ENCODE measurements at regions not wholly inside any gene's neighbourhood (a gene's known extent, or its start where the extent isn't known, plus 50 kb on each side); places are given as distances from the start of the nearest gene placed in this dataset.
"Not testable (repeated sequence)": the region's sequence is repeated elsewhere in the genome, so short reads cannot be mapped to it uniquely, and the experiment has no call there.

DNA sequence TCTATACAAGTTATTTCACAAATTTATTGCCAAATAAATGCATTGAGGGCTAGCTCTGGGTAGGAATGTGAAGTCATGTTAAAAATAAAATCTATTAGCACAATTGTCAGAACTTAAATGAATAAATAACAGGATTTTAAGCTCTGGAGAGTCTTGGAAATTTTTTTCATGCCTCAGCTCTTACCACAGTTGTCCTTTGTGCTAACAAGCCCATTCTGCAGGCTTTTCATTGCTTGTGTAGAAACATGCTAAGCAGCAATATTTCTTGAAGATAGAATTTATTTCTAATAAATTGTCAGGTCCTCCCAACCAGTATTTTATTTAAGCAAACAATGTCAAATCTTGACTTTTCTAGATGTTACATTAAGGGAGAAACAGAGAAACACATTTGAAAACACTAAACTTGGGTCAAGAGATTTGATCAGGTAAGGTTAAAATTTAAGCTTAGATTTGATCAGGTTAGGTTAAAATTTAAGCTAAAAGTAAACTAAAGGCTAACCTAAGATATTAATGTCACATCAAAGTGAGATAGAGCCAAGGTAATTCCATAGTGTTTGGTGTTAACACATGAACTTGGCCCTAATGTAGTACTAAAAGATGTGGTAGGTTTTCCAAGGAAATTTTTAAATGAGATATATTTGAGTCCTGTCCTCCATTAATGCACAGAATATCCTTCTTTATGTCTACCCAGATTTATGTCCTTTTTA, 179.1 kb upstream of the IL1RAPL1 start:
- no peak for DNase-seq (ENCODE audit: low read depth in 2 of 2)

DNA sequence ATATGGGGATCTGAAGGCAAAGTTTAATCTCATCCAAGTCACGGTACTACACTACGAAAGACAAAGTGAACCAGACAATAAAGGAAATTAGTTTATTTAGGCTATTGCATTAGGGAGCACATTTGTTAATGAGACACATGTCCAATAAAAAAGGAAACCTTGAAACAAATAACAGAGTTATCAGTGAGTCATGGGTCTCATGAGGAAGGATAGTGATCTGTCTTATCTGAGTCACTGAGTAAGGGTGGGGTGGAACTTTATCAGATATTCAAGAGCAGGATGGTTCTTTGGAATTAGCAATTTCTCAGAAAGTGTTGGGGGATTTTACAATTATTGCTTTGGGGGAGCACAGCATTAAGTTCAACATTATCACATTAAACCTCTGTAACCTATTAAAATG, 188.9 kb upstream of the IL1RAPL1 start:
- DNase-seq (ENCODE audit: low read depth in 2 of 2): no peak

DNA sequence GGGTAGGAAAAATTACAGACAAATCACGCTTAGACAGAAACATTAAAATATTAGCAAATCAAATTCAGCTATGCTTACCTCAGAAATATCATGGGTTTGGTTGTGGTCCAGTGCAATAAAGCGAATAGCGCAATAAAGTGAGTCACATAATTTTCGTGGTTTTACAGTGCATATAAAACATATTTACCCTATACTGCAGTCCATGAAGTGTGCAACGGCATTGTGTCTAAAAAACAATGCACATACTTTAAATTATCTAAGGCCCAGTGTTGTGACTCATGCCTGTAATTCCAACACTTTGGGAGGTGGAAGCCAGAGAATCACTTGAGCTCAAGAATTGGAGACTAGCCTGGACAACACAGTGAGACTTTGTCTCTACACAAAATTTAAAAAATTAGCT, 195.7 kb upstream of the IL1RAPL1 start:
- DNase-seq (ENCODE audit: low read depth in 2 of 2): no peak

DNA sequence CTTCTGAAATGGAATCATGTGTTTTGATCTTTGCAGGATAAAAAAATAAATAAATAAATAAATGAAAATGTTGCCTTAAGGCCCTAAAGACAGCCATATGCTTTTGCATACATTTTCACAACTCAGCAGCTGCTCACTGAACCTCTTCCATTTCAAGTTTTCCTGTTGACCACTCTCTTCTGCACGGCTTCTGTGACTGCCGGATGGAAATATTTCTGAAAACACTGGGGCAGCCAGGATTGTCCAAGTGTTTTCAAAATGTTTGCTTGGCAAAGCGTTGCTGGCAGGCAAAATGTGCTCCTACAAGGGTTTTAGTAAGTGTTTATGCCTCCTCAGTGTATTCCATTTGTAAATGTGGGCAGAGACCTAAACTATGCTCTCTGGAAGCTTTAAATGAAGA, 208.1 kb upstream of the IL1RAPL1 start:
- no peak for DNase-seq (ENCODE audit: low read depth in 2 of 2)

DNA sequence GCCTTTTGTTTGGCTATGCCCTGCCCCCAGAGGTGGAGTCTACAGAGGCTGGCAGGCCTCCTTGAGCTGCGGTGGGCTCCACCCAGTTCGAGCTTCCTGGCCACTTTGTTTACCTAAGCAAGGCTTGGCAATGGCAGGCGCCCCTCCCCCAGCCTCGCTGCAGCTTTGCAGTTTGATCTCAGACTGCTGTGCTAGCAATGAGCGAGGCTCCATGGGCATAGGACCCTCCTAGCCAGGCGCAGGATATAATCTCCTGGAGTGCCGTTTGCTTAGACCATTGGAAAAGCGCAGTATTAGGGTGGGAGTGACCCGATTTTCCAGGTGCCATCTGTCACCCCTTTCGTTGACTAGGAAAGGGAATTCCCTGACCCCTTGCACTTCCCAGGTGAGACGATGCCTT, 219.6 kb upstream of the IL1RAPL1 start:
- DNase-seq (ENCODE audit: low read depth in 2 of 2): not testable (repeated sequence)

DNA sequence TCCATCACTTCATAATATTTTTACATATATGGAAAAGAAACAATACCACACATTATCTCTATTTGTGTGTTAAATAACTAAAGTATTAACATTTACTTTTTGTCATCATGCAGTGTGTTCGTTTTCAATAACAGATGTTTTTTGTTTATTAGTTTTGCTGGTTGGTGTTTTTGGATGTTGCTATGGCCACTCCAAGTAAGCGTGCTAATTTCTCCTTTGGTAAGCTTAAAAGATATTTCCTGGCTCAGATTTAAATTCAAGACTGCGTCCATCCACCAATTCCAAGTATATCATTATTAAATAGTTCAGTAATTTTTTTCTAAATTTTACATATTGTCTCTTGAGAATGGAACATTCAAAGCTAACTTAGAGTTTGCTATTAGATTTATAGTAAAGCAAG, 235.4 kb upstream of the IL1RAPL1 start:
- DNase-seq (ENCODE audit: low read depth in 2 of 2): no peak

DNA sequence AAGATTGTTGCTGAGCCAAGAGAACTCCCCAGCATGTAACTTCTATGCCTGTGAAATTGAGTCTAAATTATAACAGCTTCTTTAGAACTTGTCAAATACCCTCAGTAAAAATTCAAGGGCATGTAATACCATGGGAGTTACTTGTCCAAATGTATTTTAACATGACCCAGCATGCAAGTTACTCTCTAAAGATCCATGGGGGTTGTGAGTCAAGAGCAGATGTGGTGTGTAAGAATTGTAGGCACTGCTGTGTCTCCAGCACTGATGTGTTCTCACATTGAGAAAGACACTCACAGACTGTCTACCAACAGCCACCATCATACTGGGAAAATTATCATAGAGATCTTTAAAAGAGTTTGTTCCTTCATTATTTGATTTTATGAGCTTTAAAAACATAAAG, 237.4 kb upstream of the IL1RAPL1 start:
- DNase-seq (ENCODE audit: low read depth in 2 of 2): no peak

DNA sequence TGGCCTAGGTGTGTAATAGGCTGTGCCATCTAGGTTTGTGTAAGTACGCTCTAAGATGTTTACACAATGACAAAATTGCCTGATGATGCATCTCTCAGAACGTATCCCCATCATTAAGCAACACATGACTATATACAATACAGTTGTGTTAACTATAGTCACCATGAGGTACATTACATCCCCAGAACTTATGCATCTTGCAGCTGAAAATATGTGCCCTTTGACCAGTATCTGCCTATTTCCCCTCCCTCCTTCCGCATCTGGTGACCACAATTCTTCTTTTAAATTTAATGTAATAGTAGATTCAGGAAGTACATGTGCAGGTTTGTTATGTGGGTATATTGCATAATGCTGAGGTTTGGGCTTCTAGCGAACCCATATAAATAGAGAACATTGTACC, 239.8 kb upstream of the IL1RAPL1 start:
- no peak for DNase-seq (ENCODE audit: low read depth in 2 of 2)

DNA sequence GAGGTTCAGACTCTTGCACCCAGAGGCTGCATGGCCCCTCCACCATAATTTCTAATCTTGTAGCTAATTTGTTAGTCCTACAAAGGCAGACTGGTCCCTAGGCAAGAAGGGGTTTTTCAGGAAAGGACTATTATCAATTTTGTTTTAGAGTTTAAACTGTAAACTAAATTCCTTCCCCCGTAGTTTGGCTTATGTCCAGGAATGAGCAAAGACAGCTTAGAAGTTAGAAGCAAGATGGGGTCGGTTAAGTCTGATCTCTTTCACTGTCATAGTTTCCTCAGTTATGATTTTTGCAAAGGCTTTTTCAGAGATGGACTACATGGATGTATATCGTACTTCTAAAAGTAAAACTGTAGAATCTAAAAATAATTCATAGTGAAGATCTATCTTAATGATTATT, 258.1 kb upstream of the IL1RAPL1 start:
- no peak for DNase-seq (ENCODE audit: low read depth in 2 of 2)

DNA sequence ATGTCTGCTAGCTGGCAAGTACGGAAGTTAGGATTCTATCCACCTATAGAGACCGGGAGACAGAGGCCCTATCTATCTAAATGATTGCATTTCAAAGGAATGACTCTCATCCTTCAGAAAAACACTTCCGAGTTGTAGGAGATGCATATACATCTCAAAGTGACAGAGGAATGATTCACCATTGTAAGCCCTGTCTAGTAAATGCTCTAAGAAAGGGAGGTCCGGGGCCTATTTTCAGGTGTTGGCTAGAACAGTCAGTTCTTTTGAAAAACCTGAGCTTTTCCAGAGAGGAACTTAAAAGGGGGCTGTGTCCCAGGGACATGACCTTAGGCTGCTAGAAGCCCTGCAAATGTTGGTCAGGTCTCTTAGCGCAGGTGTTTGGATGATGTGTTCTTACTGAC, 262.9 kb upstream of the IL1RAPL1 start:
- no peak for DNase-seq (ENCODE audit: low read depth in 2 of 2)

DNA sequence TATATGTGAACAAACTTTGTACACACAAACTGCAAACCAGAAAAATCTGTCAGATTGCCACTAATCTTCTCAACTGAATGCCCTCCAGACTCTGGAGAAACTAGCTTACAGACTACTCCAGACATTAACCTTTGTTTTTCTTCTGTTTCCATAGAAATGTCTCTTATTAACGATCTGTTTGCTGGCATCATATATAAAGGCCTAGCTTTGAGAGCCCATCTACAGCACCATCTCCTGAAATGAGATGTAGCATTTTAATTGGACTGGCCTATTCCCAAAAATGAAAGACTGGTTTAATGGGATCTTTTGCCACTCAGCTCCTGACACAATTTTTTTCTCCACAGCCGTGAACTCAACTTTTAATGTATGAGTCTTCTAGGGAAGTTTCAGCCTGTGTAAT, 266.0 kb upstream of the IL1RAPL1 start:
- DNase-seq (ENCODE audit: low read depth in 2 of 2): no peak

DNA sequence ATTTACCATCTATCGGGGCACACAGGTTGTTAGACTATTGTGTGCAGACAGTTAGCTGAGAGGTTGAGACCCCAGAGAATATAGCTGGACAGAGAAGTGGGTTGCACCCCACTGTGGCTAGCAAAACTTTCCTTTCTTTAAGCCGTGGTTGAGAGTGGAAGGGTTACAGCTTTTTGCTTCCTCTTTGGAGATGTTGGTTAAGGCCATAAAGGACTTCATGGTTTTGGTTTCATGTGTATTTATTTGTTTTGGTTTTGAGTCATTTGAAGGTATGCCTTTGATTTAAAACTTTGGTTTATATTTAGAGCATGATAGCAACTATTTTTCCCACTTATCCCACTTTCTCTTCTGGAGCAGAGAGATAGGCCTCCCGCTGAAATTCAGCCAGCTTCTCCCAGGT, 274.3 kb upstream of the IL1RAPL1 start:
- no peak for DNase-seq (ENCODE audit: low read depth in 2 of 2)

DNA sequence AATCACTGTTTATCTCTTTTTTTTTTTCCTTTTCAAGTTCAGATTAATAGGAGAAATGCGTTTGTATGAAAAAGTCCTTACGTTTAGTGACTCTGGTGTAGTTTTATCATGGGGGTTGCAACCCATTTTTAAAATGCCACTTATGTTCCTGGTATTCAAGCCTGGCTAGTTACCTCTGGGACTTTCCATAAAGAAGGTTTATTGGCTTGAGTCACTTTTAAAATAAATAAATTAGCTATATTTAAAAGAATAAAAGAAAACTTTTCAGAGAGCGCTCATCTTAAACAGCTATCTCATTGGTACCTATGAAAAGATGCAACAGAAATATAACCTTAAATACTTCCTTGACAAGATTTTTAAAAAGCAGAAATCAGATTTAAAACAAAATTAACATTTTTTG, 275.0 kb upstream of the IL1RAPL1 start:
- no peak for DNase-seq (ENCODE audit: low read depth in 2 of 2)

DNA sequence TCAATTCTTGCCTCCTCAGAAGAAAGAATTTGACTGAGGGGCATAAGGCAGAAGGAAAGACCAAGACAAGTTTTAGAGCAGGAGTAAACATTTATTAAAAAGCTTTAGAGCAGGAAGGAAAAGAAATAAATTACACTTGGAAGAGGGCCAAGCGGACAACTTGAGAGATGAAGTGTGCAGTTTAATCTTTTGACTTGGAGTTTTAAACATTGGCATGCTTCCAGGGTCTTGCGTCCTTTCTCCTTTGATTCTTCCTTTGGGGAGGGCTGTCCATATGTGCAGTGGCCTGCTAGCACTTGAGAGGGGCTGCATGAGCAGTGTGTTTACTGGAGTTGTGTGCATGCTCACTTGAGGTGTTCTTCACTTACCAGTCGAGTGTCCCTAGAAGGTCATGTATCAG, 275.8 kb upstream of the IL1RAPL1 start:
- no peak for DNase-seq (ENCODE audit: low read depth in 2 of 2)

DNA sequence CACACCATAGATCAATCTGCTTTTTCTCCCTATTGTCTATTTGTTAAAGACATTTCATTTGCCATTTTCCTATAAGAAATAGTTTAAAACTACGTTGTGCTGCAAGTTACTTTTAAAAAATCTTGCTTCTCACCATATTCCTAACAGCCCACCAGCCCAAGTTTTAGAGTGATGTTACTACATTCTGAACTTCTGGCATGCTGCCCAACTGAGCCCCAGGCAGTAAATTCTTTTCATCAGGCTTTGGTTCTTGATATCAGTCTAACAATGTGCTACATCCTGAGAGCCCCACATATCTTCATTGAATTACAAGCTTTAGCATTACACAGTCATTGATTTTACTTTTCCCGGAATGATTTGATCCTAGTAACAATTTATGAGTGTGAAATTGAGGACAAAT, 283.8 kb upstream of the IL1RAPL1 start:
- no peak for DNase-seq (ENCODE audit: low read depth in 2 of 2)

DNA sequence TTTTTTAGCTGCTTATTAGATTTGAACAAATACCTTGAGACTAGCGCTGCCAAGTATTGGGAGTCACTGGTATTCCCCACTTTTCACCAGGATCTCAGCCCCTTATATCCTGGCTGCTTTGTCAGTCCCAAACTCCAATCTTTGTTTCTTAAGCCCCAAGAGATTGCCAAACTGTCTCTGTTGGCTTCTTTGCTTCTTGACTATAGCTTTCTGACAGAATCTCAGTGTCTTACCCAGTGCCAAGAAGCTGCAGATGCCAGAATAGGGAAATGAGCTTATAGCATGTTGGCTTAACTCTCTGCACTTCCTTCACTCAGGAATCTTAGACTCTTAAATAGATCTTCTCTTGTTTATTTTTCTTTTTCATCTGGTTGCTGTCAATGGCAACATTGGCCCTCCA, 297.5 kb upstream of the DCAF8L1 start:
- no peak for DNase-seq (ENCODE audit: low read depth in 2 of 2)

DNA sequence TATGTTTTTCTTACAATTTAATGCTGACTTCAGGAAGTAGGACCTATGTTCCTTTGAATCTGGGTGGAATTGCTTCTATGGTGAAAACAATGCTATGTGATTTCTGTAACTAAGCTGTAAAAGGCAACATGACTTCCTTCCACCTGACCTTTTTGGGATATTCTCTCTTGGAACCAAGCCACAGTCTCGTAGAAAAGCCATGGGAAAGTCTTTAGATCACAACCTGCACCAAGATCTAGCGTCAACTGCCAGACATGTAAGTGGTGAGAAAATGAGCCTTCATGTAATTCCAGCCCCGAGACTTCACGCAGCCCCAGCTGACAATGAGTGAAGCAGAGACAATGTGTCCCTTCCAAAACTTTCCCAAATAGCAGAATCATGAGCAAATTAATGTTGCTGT, 297.0 kb upstream of the DCAF8L1 start:
- no peak for DNase-seq (ENCODE audit: low read depth in 2 of 2)

DNA sequence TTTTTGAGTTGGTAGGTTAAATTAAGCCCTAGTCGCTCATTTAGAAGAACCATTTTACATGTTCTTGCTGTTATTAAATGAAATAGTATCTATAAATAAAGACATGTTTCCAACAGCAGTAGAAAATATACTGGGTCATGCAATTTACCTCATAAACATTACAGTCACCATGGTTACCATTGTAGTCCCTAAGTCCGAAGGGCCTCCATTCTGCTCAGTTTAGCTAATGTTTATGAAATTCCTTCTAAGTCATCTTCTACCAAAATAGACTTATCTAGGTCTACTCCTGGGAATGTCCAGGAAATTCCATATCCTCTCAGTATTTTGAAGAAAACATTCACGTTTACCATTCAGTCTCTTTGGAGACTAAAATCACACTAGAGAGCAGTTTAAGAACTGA, 292.5 kb upstream of the DCAF8L1 start:
- no peak for DNase-seq (ENCODE audit: low read depth in 2 of 2)

DNA sequence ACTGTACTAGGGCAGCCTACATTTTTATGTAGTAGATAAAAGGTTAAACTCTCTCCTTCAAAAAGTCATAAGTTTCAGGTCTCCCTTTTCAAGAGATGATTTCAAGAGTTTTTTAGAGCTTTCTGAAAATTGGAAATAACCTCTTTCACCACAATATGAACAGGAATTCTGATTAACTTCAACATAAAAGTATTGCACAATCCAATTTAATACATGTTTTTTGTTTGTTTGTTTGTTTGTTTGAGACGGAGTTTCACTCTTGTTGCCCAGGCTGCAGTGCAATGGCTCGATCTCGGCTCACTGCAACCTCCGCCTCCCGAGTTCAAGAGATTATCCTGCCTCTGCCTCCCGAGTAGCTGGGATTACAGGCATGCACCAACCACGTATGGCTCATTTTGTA, 265.4 kb upstream of the DCAF8L1 start:
- no peak for DNase-seq (ENCODE audit: low read depth in 2 of 2)

DNA sequence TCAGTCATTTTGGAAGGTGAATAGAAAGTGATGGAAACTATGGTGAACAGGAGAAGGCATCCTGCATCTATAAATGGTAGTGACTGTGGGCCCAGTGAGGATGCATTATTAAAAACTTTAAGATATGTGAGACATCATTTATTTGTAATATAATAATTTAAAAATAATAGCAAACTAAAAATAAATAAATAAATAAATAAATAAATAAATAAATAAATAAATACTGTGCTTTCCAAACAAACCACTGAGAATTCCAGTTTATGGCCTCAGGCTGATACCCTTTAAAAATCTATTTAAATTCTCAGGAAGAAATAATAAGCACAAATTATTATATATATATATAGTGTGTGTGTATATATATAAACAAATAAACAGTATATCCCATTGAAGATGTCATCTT, 248.0 kb upstream of the DCAF8L1 start:
- DNase-seq (ENCODE audit: low read depth in 2 of 2): no peak

DNA sequence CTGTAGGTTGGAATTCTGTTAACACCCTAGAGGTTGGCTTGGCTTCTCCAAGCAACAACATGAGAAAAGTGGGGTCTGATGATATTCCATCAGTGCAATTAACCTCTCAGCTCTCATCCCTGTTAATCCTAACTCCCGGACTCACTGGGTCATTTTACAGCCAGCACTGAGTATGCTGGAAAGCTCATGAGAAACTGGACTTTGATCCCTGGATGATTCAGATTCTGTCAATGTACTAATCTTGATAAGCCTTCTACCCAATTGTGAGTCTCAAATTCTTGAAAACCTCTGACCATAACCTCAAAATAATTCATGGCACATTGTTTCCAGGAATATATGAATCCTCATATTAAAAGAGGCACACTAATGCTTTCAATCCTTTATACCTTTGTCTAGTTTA, 244.3 kb upstream of the DCAF8L1 start:
- DNase-seq (ENCODE audit: low read depth in 2 of 2): no peak

DNA sequence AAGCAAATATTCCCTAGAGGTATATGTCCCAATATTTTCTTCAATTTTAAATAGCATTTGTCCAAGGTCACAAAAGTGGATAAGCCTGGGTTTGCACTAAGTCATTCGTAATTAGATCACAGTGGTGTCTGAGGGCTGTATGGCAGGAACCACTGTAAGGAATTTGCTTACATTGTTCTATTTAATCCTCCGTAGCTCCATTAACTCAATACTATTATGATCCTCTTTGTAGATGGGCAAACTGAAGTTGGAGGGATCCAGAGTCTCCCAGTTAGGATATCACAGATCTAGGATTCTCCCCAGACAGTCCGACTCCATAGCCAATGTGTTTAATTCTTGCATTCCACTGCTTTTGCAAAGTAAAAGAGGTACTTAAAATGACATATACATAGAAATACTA, 242.7 kb upstream of the DCAF8L1 start:
- DNase-seq (ENCODE audit: low read depth in 2 of 2): no peak

DNA sequence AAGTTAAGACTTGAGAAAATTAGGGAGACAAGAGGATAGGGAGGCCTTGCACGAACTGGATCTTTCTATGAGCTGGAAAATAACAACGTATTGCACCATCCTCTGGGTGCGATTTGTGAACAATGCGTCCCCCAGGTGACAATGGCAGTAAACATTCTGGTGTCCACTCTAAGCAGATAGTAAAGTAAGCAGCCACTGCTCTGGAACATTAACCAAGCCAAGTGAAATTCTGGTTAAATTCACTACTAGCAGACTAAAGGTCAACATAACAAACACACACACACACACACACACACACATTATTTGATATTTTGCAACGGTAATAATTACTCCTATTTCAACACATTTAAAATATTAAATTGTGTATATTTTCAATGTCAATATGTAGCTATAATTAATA, 242.2 kb upstream of the DCAF8L1 start:
- DNase-seq (ENCODE audit: low read depth in 2 of 2): no peak

DNA sequence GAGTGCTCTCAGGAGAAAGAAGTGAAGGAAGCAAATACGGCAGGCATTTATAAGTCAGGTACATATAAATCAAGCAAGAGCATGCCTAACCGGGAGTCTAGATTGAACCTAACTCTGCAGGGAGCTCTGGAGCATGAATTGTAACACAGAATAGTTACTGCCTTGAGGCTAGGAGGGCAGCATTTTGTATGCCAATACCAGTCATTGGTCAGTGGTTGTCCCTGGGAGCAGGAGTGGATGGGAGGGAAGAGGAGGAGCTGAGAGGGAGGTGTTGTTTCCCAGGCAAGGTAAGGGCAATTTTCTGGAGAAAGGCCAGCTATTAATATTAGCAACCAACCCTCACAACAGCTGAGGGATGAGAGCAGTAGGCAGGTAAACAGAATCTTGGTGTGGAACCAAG, 224.7 kb upstream of the DCAF8L1 start:
- DNase-seq (ENCODE audit: low read depth in 2 of 2): no peak

DNA sequence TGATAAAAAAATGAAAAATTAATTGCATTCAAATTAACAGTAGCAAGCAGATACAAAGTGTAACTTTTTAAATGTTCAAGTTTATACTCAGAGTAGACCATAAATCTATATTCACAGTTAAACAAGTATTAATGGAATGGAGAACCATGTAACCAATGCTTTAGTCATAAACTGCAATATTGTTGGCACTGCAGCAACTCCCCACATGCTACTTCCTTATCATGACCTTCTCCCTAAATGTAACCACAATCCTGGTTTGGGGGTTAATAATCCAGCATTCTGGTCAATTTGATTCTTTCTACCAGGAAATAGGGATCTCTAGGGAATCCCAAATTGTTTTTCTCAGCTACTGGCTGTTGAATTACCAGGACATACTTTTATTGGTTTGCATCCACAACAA, 223.9 kb upstream of the DCAF8L1 start:
- DNase-seq (ENCODE audit: low read depth in 2 of 2): no peak
